Osteoblast (primary cell): ENCODE measurements at regions not wholly inside any gene's neighbourhood (a gene's known extent, or its start where the extent isn't known, plus 50 kb on each side); places are given as distances from the start of the nearest gene placed in this dataset.

ENCODE experiments used
- DNase-seq: peaks from one replicate; pipeline ENCODE4 v3.0.0; 2011; ENCODE audit warnings: low spot score, mixed read lengths; ENCODE audit not compliant: insufficient read length; ENCODE audit errors: missing footprints
- H2AFZ ChIP-seq: 2 replicates; pipeline ENCODE4 v1.6.0; 2011; ENCODE audit warnings: mild to moderate bottlenecking, low read length
- H3K27ac ChIP-seq: 2 replicates; pipeline ENCODE4 v1.5.1; 2011; ENCODE audit warnings: mild to moderate bottlenecking, low read depth, low read length, moderate library complexity
- H3K27me3 ChIP-seq: 2 replicates; pipeline ENCODE4 v1.6.0; 2012; ENCODE audit warnings: mild to moderate bottlenecking, control low read depth, inconsistent platforms, low read length, moderate library complexity; ENCODE audit not compliant: insufficient read depth
- H3K36me3 ChIP-seq: 2 replicates; pipeline ENCODE4 v1.5.1; 2011; ENCODE audit warnings: mild to moderate bottlenecking, low read length, control low read depth, moderate library complexity; ENCODE audit not compliant: insufficient read depth
- H3K4me1 ChIP-seq: 2 replicates; pipeline ENCODE4 v1.5.1; 2011; ENCODE audit warnings: mild to moderate bottlenecking, low read length, control low read depth, moderate library complexity; ENCODE audit not compliant: insufficient read depth
- H3K4me2 ChIP-seq: 2 replicates; pipeline ENCODE4 v1.6.0; 2011; ENCODE audit warnings: mild to moderate bottlenecking, low read length; ENCODE audit not compliant: insufficient read depth
- H3K4me3 ChIP-seq: fragments of 200-600 bp; sonication (generic); 3 replicates; pipeline ENCODE4 v1.5.1; 2012; ENCODE audit warnings: mild to moderate bottlenecking, low read length, inconsistent platforms; ENCODE audit not compliant: insufficient read depth
- H3K79me2 ChIP-seq: 2 replicates; pipeline ENCODE4 v1.6.0; 2012; ENCODE audit warnings: mild to moderate bottlenecking, low read length, control low read depth, inconsistent platforms; ENCODE audit not compliant: insufficient read depth
- H3K9me3 ChIP-seq: 2 replicates; pipeline ENCODE4 v1.5.1; 2011; ENCODE audit warnings: low read depth, low read length, control low read depth
- H4K20me1 ChIP-seq: 2 replicates; pipeline ENCODE4 v1.6.0; 2012; ENCODE audit warnings: mild to moderate bottlenecking, low read length, control low read depth; ENCODE audit not compliant: insufficient read depth
- CTCF ChIP-seq: IDR thresholded peaks from 2 replicates; pipeline ENCODE4 v1.5.1; 2011; ENCODE audit warnings: mild to moderate bottlenecking, low read depth, low read length, moderate library complexity; ENCODE audit errors: extremely low read depth

- H2AFZ ChIP-seq = no peak overlapping the region
- H3K36me3 ChIP-seq = no peaks in the 10 kb centered on the region
- no peaks in the 10 kb centered on the region for H4K20me1 ChIP-seq
- H3K9me3 ChIP-seq = no peaks in the 10 kb centered on the region
- no peaks in the 10 kb centered on the region for H3K79me2 ChIP-seq
- peaks cover 7% of the 10 kb centered on the region for H3K27me3 ChIP-seq
- no peak overlapping the region for H3K4me2 ChIP-seq
- TF ChIP-seq CTCF = no peak
- no peaks in the 10 kb centered on the region for H3K4me1 ChIP-seq
- no peak overlapping the region for H3K4me3 ChIP-seq
- no peak for DNase-seq
- H3K27ac ChIP-seq = no peak overlapping the region
Observed at GRCh38 chr11:95301474-95301873, 70.5 kb upstream of the SESN3 start.

- H3K79me2 ChIP-seq = no peaks in the 10 kb centered on the region
- H3K4me3 ChIP-seq = no peak overlapping the region
- H2AFZ ChIP-seq = no peak overlapping the region
- H3K27me3 ChIP-seq = peaks cover 7% of the 10 kb centered on the region
- H3K36me3 ChIP-seq = no peaks in the 10 kb centered on the region
- H4K20me1 ChIP-seq = no peaks in the 10 kb centered on the region
- DNase-seq = no peak
- H3K4me2 ChIP-seq = no peak overlapping the region
- H3K9me3 ChIP-seq = no peaks in the 10 kb centered on the region
- H3K4me1 ChIP-seq = no peaks in the 10 kb centered on the region
- H3K27ac ChIP-seq = no peak overlapping the region
- no peak for TF ChIP-seq CTCF
Observed at GRCh38 chr11:95299078-95299679, 68.2 kb upstream of the SESN3 start.

- no peaks in the 10 kb centered on the region for H3K79me2 ChIP-seq
- no peak overlapping the region for H3K27ac ChIP-seq
- no peaks in the 10 kb centered on the region for H3K9me3 ChIP-seq
- no peaks in the 10 kb centered on the region for H3K36me3 ChIP-seq
- H3K4me2 ChIP-seq = no peak overlapping the region
- no peak overlapping the region for H3K4me3 ChIP-seq
- H3K4me1 ChIP-seq = no peaks in the 10 kb centered on the region
- H2AFZ ChIP-seq = no peak overlapping the region
- no peaks in the 10 kb centered on the region for H4K20me1 ChIP-seq
- no peak for TF ChIP-seq CTCF
- H3K27me3 ChIP-seq = peaks cover 10% of the 10 kb centered on the region
- DNase-seq = no peak
Observed at GRCh38 chr11:95297680-95298452, 66.9 kb upstream of the SESN3 start.

- Histone ChIP-seq H4K20me1 (no peaks in the 10 kb centered on the region), H3K79me2 (no peaks in the 10 kb centered on the region), H3K9me3 (no peaks in the 10 kb centered on the region), H3K36me3 (no peaks in the 10 kb centered on the region), H3K4me3 (no peak overlapping the region), H3K4me1 (no peaks in the 10 kb centered on the region), H3K27ac (no peak overlapping the region), H2AFZ (no peak overlapping the region), H3K27me3 (peaks cover 14% of the 10 kb centered on the region), H3K4me2 (no peak overlapping the region)
- no peak for TF ChIP-seq CTCF
- no peak for DNase-seq
Observed at GRCh38 chr11:95296621-95297025, 65.6 kb upstream of the SESN3 start.
